A673 (cell line): ENCODE measurements at regions not wholly inside any gene's neighbourhood (a gene's known extent, or its start where the extent isn't known, plus 50 kb on each side); places are given as distances from the start of the nearest gene placed in this dataset.

Experiments
- EZH2 ChIP-seq: fragments of 200-600 bp; sonication (generic); IDR thresholded peaks from 2 replicates; pipeline ENCODE4 v1.6.1; 2017; ENCODE audit warnings: borderline replicate concordance, low read depth, mild to moderate bottlenecking, mixed read lengths, antibody characterized with exemption, low read length; ENCODE audit not compliant: poor library complexity, severe bottlenecking
- TF ChIP-seq, protein P1 (sequence below): fragments of 300-800, 200-600 bp; sonication (generic); conservative IDR thresholded peaks from 2 replicates; pipeline ENCODE4 v1.5.1; 2017; ENCODE audit warnings: low read depth, mild to moderate bottlenecking, antibody characterized with exemption, low read length, moderate library complexity, mixed read lengths

DNA sequence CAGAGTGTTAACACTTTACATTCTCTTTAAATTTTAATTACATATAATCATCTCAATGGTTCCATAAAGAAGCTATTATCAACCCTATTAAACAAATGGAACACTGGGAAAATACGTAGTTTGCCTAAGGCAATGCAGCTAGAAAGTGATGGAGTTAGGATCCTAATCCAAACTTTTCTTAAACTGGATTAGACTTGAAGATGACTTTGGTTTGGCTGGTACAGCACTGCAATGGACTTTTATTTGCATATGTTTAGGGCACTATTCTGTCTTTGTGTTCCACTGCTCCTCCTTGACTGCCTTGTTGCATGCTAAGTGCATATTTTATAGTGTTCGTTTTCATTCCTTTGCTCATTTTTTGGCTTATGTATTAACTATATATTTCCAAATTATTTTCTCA lies 133.5 kb upstream of the UFM1 start:
- TF ChIP-seq, protein P1, sequence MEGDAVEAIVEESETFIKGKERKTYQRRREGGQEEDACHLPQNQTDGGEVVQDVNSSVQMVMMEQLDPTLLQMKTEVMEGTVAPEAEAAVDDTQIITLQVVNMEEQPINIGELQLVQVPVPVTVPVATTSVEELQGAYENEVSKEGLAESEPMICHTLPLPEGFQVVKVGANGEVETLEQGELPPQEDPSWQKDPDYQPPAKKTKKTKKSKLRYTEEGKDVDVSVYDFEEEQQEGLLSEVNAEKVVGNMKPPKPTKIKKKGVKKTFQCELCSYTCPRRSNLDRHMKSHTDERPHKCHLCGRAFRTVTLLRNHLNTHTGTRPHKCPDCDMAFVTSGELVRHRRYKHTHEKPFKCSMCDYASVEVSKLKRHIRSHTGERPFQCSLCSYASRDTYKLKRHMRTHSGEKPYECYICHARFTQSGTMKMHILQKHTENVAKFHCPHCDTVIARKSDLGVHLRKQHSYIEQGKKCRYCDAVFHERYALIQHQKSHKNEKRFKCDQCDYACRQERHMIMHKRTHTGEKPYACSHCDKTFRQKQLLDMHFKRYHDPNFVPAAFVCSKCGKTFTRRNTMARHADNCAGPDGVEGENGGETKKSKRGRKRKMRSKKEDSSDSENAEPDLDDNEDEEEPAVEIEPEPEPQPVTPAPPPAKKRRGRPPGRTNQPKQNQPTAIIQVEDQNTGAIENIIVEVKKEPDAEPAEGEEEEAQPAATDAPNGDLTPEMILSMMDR: no peak
- no peak for TF ChIP-seq EZH2
